ENCODE measurements at regions not wholly inside any gene's neighbourhood (a gene's known extent, or its start where the extent isn't known, plus 50 kb on each side); places are given as distances from the start of the nearest gene placed in this dataset.

GRCh38 chr5:4541334-4541733, 598.8 kb upstream of the ADAMTS16 start:
- no peak for DNase-seq

- DNase-seq, result no peak
Observed at GRCh38 chr5:4542145-4542778, 597.9 kb upstream of the ADAMTS16 start.

DNA sequence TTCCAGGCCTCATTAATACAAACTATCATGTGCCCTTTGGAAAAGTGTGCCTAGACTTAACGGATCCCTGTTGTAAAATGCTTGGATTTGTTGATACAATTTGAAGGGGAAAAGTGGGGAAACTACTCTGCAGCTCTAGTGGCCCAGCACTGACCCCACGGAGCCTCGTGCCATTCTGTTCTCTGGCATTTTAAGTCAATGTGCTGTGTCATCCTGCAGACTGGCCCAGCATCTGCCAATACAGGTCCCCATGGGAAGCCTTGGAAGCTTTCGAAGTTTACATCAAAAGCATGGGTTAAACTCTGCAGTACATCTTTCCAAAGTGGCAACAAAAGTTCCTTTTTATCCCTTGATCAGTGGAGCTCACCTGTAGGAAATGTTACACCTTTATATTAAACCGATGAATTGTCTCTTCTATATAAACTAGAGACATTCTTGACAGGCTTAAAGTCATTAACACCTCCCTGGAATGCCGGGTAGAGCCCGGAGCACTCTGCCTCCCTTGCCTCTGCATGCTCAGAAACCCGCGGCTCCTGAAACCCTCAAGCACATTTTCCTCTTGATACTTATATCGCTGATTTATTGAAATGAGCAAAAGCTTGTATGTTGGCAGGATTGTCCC, 596.0 kb upstream of the ADAMTS16 start:
- DNase-seq, result no peak

- DNase-seq, result no peak
Observed at GRCh38 chr5:4547547-4547946, 592.6 kb upstream of the ADAMTS16 start.

DNA sequence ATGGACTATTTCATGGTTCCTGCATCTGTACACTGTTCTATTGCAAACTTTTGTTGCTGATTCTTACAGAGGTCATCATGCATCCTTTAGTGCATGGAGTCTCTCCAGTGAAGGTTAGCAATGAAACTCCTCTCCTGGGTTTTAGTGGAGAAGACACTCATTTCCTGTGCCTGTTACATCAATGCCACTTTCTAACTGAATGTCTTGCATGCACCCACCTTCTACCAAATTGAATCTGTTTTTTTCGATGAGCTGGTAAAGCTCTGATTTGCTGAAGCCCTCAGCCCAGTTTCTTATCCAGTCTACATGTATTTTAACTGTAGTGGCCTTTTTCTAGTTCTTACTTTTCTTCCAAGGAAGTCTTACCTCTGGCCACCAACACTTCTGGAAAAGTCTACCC, 591.8 kb upstream of the ADAMTS16 start:
- no peak for DNase-seq

DNA sequence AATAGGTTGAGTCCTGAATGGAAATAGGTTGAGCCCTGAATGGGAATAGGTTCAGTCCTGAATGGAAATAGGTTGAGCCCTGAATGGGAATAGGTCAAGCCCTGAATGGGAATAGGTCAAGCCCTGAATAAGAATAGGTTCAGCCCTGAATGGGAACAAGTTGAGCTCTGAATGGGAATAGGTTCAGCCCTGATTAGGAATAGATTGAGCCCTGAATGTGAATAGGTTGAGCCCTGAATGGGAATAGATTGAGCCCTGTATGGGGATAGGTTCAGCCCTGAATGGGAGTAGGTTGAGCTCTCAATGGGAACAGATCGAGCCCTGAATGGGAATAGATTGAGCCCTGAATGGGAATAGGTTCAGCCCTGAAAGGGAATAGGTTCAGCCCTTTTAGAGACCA, 590.8 kb upstream of the ADAMTS16 start:
- no peak for DNase-seq

DNA sequence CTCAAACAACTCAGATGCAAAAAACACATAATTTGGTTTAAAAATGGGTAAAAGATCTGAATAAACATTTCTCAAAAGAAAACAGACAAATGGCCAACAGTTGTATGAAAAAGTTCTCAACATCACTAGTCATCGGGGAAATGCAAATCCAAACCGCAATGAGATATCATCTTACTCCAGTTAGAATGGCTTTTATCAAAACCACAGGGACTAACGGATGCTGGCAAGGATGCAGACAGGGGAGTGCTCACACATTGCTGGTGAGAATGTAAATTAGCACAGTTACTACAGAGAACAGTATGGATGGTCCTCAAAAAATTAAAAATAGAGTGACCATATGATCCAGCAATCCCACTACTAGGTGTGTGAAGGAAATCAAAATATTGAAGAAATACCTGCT, 589.1 kb upstream of the ADAMTS16 start:
- no peak for DNase-seq

DNA sequence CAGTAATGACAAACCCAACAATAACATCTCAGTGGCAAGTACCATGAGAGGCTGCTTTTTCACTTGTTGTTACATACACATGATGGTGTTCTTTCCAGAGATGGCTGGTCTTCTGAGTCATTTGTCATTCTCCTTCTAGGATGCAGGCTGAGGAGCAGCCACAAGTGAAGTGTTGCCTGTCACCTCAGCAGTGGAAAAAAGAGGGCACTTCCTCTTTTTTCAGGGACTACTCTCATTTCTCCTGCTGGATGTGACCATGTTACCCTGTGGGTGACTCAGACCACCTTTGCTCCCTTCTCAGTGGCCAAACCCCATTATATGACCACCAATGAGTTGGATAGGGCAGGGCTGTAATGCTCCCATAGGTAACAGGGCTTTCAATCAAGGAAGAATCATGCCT, 587.0 kb upstream of the ADAMTS16 start:
- no peak for DNase-seq

DNA sequence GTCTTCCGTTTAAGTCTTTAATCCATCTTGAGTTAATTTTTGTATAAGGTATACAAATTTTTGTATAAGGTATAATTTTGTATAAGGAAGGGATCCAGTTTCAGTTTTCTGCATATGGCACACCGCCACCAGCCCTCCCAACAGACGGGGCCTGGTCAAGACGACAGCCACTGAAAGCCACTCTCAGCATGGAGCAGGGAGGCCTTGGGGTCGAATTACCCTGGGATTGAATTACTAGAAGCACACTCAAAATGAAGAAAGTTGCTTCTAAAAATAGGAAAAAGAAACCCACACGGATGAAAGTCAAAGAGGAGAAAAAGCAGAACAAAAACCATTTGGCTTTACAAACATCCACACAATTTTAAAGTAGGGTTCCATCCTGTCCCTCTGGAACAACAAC, 586.2 kb upstream of the ADAMTS16 start:
- no peak for DNase-seq

DNA sequence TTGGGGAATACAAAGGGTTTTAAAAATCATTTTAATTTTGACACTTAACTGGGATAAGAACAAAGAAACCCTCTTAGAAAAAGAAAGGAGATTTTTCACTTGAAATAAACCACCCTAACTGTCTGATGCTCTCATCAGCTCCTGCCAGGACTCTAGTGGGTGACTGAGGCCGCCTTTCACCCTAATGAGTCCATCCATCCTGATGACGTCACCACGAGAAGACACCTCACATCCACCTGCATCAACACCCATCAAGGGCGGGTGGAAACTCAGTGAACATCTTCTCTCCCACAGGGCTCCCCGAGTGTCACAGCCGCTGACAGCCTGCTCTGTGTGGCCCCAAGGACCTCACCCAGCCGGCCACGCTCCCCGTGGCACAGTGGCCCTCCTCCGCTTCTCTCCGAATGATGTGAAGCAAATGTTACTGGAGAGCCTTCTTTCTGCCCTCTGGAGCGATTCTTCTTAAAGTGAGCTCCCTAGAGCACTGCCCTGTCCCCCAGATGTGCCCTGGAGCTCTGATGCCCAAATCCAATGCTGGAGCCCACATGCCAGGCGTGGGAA, 584.3 kb upstream of the ADAMTS16 start:
- DNase-seq, result no peak

DNA sequence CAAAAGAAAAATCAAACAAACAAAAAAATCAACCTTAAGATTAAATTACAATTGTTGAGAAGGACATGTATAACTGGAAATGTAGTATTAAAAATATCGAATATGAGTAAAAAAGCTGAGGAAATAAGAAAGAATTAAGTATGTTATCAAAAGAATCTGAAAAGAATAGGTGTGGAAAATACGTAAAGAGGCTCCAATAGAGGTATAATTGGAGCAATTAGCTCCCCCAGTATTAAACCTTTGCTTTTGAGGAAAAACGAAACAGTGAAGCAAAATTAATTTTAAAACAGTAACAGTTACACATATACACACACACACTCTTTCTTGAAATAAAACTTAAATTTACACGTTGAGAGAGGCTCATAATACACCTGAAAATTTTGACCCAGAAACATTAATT, 578.7 kb upstream of the ADAMTS16 start:
- peak; percentile 30 for DNase-seq

DNA sequence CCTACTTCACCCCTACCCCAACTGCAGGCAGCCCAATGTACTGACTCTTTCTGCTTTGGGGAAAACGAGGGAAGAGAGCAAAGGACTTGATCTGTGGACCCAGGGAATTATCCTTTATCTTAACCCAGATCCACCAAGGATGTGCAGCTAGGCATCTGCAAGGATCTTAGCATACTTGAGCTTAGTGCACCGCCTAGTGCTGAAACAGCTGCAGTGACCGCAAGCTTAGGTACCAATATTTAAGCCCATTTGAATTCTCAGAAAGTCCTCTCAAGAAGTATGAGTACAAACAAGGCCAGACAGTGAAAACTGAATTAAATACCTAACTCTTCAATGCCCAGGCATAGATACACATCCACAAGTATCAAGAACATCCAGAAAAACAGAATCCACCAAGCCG, 576.7 kb upstream of the ADAMTS16 start:
- peak; percentile 36 for DNase-seq

GRCh38 chr5:4570047-4570995, 569.8 kb upstream of the ADAMTS16 start:
- no peak for DNase-seq

GRCh38 chr5:4571248-4571948, 568.7 kb upstream of the ADAMTS16 start:
- DNase-seq, result no peak

DNA sequence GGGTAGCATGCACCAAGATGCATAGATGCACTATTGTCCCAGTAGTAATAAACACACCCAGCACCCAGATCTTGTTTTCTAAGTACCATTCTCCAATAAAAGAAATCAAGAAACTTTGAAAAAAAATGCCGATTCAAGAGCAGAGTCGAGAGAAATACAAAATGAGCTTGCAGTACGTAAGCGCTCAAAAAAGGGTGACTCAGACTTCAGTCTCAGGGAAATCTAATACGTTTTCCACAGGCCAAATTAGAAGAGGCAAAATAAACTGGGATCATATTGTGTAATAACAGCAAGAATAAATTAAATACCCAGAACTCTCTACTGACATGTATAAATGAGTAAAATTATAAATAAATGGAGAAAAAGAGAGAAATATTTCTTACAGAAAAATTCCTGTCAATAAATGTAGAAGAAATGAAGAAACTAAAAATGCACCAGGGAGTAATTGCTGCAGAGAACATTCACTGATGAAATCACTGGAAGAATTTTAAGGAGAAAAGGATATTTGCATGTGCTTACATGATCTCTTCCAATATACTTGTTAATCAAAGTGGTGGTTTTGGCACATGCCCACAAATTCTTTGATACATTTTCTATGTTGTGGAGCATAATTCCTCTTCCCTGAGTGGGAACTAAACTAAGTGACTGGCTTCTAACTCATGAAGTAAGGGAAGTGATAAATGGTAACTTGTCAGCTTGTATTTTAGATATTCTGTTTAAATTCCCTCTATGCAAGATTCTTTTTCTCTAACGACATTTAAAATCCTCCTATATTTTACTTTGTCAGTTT, 567.6 kb upstream of the ADAMTS16 start:
- no peak for DNase-seq

DNA sequence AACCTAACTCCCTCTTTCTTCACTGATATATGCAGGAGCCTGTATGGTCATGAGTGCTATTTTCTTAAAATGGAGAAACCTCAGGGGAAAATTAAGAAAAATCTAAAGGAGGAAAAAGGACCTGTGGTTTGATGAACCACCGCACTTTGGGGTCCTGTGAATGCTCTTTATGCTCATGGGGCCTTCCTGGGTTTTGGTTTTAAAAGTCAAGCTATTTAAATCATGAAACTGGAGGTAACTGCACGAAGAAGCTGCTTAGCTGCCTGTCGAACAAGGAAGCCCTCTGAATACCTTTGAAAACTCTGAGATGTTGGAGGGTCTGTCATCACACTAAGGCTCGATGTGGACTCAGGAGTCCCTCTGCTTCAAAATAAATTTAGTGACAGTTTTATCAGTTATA, 564.5 kb upstream of the ADAMTS16 start:
- DNase-seq, result no peak

DNA sequence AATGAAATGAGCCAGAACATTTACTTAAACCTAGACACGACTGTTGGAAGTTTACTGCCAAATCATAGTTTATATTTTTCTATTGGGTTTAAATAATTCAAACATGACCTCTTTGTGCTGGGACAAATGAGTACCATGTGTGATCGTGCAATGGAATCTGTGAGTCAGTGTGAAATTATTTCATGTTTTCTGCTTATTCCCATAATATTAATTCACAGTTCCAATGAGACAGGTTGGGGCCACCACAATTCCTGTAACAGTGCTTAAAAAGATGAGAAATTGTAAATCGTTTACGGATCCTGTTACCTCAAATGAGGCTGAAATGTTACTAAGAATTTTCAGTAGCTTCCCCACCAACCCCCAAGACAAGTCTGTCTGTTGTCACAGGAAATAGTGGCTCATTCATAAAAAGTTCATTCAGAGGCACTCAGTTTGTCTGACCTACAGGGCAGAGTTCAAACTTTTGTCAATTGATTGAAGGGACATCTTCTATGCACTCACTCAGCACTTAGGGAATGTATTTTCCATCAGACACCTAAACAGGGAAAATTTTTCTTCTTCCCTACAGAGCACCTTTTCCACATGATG, 563.9 kb upstream of the ADAMTS16 start:
- no peak for DNase-seq

DNA sequence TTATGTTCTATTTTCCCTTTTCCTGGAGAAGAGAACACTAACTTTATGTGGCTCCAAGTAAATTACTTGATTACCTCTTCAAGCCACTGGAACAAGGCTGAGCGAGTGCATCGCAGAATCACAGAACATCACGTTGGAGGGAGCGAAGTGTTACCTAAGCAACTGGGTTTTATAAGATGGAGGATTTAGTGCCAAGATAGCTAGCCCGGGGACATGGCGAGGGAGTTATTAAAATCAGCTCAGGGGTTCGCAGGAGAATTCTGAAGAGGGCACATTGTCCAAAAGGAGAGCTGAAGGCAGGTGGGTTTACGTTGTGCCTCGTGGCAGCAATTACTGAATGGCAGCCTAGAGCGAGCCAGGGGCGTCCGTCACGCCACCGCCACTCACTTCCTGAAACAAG, 563.2 kb upstream of the ADAMTS16 start:
- DNase-seq, result no peak

- DNase-seq, result peak; percentile 54
Observed at GRCh38 chr5:4579679-4580078, 560.5 kb upstream of the ADAMTS16 start.

DNA sequence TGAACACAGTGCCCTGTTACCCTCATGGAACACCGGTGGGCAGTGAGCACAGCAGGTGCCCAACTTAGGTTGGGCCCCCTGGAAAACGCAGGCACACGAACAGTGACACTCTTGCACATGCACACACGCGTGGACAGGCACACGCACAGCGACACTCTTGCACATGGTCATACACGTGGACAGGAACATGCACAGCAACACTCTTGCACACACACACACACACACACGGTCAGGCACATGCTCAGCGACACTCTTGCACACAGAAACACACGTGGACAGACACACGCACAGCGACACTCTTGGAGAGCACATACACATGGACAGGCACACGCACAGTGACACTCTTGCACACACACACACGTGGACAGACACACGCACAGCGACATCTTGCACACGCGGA, 559.4 kb upstream of the ADAMTS16 start:
- no peak for DNase-seq

DNA sequence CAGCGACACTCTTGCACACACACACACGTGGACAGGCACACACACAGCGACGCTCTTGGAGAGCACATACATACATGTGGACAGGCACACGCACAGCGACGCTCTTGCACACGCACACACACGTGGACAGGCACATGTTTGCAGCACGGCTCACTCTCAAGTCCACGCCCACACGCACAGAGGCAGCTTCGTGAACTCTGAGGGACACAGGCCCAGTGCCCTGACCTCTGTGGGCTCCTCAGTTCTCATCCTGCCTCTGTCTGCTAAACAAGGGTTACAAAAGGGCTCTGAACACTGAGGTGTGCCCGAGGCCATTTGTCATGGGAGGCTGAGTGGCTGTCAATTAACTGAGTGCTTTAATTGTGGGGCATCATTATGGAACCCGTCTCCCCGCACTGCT, 558.8 kb upstream of the ADAMTS16 start:
- no peak for DNase-seq

- peak; percentile 33 for DNase-seq
Observed at GRCh38 chr5:4584982-4585381, 555.1 kb upstream of the ADAMTS16 start.
